ENCODE measurements at regions not wholly inside any gene's neighbourhood (a gene's known extent, or its start where the extent isn't known, plus 50 kb on each side); places are given as distances from the start of the nearest gene placed in this dataset.
A peak's percentile ranks its signal among the peaks of the same experiment; 100 is the strongest.

DNA sequence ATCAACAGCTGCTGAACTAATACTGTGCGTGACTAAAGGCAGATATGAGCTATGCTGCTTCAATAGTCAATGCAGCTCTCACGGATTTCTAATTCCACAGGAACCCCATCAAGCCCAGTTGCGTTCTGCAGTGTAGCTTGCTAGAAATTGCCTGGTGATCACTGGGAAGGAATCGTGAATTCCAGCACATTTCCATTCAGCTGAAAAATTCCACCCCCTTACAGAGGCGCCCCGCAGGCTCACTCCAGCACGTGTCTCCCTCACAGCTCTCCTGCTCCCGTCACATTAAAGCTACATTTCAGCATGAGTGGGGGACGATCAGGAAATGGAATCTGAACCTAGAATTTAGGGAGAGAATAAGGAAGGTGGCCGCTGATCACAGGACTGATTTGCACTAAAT lies 534.8 kb downstream of the TCERG1L start:
- DNase-seq (ENCODE audit: low spot score) (no peak), ATAC-seq (no peak)

DNA sequence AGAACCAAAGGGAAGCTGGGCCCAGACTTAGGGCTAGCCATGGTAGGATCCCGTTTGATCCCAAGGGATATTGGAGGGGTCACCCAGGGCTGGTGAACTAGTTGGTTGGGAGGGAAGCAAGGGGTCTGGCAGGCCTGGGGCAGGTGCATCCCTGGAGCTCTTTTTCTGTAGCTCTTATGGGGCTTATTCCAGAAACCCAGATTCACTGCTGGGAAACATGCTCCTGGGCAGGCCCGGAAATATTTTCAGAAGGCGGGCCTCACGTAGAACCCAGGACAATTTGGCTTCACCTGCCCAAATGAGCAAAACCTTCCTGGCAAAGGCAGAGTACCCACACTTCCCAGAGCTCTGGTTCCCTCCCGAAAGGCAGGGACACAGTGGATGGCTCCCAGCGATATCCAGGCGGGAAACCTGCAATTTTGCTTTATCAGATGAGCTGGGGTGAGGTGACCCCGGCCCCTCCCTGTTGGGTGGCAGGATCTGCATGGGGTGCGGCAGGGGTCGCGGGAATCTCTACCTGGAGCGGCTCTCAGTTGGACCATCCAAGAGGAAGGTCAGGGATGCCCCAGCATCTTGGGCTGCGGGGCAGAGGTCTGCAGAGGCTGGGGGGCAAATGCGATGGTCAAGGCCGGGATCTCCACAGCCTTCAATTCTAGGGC lies 533.9 kb downstream of the TCERG1L start:
- DNase-seq (ENCODE audit: low spot score) (no peak), ATAC-seq (no peak)

DNA sequence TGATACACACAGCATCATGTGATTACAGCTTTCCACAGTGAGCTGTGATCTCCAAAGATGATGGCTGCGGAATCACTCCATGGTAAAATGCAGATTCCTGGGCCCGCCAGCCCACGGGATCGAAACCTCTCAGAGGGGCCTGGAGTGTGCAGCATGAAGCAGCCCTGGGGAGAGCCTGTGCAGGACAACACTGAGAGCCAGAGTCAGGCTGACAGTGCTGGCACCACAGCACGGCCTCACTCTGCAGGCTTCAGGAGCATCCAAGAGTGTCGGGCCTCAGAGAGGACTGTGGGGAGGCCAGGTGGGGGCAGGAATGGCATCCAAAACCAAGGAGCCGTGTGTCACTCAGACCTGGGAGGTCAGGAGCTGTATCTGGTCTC lies 533.4 kb downstream of the TCERG1L start:
- ATAC-seq: no peak
- DNase-seq (ENCODE audit: low spot score): no peak

DNA sequence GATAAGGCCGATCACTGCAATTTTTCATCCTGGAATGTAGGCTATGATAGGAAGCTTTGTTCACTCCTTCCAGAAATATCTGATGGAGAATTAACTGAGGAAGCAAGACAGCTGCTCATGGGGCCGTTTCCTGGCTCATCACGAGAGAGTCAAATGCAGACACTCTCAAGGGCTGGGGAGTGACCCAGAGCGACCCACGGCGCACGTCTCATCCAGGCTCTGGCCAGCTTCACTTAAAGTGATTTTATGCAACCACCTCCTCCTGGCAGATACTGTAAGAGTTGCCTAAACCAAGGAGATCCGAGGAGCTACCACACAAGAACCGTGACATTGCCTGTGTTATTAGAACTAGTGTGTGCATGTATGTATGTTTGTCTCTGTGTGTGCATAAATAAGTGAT lies 530.8 kb downstream of the TCERG1L start:
- no peak for ATAC-seq
- DNase-seq (ENCODE audit: low spot score): no peak

DNA sequence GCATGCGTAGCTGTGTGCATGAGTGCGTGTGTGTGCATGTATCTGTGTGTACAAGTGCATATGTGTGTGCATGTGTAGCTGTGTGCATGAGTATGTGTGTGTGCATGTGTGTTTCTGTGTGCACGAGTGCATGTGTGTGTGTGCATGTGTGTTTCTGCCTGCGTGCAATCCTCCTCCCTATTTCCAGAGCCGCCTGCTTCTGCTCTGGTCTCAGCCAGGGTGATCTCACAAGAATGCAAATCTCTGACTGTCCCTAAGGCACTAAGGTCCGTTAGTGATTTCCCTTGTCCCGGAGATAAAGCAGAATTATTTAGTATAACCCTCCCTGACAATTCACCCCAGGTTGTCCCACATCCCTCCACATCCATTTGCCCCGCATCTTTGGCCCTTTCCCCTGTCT lies 530.3 kb downstream of the TCERG1L start:
- DNase-seq (ENCODE audit: low spot score): no peak
- ATAC-seq: no peak

DNA sequence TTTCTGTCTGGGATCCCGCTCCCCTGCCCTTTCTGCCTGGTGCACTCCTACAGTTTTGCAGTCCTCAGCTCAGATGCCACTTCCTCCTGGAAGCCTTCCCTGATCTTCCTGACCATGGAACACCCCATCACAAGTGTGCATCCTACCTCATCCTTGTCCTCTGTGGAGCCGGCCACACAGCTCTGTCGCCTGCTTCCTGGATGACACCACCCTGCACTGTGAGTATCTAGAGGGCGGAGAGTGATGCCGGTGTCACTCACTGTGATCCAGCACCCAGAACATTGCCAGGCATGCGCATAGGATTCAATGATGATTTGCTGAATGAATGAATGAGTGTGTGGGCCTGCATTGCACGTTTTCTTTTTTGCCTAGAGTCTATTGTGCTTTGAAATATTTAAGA lies 529.9 kb downstream of the TCERG1L start:
- no peak for DNase-seq (ENCODE audit: low spot score)
- ATAC-seq: no peak

DNA sequence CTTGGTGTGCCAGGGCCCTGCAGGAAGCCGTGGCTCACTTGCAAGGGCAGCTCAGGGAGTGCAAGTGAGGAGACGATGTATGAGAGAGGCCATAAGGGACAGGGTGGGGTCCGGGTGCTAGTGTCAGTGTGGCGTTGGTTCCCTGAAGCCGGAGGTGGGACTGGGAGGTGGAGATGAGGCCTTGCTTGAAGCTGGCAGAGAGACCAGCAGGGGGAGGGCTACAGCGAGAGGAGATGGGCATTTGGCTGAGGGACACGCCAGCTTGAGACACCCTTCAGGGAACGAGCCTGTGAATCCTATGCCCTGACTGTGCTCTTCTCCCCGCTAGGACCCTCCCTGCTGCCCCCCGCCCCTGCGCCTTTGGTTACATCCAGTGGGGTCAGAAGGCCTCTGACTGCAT lies 529.1 kb downstream of the TCERG1L start:
- ATAC-seq (no peak), DNase-seq (ENCODE audit: low spot score) (no peak)

DNA sequence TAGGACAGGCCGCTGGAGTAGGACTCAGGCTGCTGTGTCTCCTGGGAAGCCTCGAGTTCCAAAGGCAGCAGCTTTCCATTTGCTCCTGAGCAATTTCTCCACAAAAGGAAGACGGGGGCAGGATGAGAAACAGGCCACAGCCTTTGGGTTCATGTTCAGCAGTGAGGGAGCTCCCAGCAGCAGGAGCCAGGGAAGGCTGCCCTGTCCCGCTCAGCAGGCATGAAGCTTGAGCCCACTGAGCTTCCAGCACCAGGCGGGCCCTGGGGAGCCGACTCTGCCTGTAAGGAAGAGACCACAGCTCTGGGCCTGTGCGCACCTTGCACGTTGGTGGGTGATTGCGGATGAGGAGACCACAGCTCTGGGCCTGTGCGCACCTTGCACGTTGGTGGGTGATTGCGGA lies 527.2 kb downstream of the TCERG1L start:
- ATAC-seq: no peak
- DNase-seq (ENCODE audit: low spot score): no peak

DNA sequence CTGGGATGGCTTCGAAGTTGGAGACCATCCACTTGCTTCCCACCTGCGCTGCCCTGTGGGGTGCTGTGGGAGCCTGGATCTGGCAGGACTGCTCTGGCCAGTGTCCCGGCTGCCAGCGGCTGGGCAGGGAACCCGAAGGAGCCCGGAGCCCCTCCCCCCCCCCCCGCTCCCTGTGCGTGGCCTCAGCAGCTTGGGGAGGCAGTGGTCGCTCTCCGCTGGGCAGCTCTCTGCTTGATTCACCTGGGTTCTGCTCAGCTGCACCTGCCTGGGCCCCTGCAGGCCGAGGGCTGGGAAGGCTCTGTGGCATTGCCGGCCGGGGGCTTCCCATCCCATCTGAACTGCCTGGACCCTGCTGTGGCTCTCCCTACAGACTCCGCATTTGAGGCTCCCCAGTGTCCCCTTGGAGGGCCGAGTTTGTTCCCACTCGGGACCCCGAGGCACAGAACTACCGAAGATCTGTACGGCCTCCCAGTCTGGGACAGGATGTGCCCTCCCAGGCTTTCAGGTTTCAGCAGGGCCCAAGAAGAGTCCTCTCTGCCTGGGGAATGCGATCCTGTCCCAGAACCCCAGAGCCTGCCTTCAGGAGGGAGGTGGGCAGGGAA lies 525.1 kb downstream of the TCERG1L start:
- ATAC-seq: no peak
- no peak for DNase-seq (ENCODE audit: low spot score)

DNA sequence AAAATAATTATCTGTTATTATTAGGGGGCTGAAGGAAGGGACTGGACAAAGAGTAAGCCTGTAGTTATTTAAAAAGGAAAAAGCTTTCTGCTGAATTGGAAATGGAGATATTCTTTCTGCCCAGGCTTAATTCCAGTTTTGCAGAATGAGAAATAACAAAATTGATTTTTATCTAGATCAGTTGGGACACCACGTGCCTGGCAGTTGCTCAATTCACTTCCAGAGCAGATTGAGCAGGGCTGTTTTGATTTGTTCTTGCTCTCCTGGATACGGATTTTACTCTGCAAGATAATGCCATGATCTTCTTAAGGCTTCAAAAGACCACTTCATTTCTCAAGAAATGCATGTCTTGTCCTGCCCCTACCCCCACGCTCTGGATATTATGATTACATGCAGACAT lies 524.3 kb downstream of the TCERG1L start:
- ATAC-seq (peak; percentile 58), DNase-seq (ENCODE audit: low spot score) (no peak)

DNA sequence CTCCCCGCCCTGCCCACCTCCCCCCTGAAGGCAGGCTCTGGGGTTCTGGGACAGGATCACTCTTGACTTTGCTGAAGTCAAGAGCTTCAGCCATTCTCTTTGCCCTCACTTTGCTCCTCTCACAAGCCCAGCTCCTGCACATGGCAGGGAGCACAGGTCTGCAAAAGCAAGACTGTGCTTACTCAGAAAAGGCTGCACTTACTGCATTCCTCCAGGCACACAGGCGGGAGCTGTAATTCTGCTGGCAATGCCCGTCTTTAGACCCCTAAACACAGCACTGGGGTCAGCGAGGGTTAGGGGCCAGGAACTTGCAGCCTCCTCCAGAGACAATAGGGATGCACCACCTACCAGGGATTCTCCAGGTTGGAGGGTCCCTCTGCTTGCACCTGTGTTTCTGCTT lies 523.7 kb downstream of the TCERG1L start:
- ATAC-seq: no peak
- DNase-seq (ENCODE audit: low spot score): no peak

DNA sequence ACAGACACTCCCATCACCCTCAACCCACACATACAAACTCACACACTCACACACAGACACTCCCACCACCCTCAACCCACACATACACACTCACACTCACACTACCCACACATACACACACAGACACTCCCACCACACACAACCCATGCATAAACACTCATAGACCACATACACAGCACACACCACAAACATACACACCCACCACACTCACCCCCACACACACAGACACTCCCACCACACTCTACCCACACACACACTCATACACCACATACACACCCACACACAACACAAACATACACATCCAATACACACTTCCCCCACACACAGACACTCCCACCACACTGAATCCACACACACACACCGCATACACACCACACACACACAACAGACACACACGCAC lies 521.2 kb downstream of the TCERG1L start:
- DNase-seq (ENCODE audit: low spot score) (no peak), ATAC-seq (peak; percentile 32)

DNA sequence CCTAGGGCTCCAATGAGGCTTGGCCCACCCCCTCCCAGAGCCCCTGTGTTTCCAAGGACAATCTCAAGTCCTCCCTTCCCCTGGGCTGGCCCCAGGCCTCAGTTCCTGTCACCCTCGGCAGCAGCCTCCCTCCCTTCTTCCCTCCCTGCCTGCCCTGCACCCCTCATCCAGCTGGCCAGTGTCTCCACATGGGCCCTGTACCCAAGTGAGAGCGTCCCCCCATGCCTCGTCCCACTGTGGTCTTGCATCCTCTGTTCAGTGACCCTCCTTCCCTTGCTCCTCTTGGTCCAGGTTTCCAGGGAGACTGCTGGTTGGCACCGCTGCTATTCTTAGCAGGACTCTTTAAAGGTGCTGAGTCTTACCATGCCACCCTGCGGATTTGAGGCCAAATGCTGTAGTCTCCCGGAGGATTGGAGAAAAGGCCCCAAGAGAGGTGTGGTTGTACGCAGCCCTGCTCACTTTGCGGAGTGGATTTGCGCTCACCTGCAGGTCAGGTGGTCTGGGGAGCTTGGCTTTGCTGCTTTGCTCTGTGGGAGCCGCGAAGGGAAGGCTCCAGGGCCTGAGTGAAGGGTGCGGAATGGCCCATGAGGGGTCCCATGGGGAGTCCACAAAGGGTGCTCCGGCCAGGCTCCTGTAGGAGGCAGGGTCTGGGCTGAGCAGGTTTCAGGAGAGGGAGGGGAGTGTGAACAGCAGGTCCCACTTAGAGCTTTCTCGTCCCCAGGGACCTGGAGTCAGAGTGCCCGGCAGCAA lies 519.2 kb downstream of the TCERG1L start:
- ATAC-seq: no peak
- DNase-seq (ENCODE audit: low spot score): no peak

DNA sequence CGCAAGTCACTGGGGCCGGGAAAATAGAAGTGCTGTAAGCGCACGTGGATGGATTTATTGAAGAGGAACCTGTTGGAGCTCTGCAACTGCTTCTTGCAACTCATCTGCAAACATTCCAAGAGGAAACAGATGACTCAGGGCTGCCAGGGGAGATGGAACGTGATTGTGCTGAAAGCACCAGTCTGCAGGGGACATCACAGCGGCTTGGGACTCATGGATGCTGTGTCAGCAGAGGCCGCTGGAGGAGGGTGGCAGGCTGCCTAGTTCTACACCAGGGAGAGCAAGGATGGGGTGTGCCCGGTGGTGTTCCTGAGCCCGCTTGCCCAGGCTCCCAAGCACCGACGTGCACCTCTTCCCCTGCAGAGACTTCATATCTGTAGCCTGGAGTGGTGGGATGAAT lies 515.7 kb downstream of the TCERG1L start:
- ATAC-seq: no peak

DNA sequence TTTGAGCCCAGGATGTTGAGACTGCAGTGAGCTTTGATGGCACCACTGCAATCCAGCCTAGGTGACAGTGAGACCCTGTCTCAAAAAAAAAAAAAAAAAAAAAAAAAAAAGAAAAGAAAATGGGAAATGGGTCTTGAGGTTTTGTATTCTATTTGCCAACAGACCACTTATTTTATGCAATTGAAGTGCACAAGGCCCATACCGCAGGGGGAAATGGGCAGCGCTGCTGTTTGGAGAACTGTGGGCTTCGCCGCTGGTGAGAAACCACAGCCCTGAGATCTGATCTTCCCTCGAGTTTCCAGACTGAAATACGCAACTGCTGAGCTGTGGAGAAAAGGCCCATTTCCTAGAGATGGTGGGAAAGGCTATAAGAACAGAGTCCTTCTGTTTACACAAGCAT lies 512.0 kb downstream of the TCERG1L start:
- DNase-seq (ENCODE audit: low spot score): no peak
- ATAC-seq: no peak

More for the DNA sequence above, 515.7 kb downstream of the TCERG1L start:
- no peak for DNase-seq (ENCODE audit: low spot score)

DNA sequence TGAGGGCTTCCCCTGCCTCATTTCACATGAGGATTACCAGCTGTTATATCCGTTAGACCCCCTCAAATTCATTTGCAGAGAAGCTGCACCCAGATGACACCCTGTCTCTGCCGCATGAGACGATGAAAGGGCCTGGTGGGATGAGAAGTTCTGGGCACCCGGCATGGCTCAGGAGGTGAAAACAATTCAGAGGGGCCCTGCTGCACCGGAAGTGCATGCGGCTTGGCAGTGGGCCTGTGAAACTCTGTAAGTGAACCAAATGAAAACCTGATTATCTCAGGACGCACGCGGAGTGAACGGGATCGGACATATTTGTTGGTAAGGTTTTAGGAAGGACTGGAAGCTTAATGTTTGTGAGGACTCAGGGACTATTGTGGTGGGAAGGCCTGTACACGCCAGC lies 511.2 kb downstream of the TCERG1L start:
- no peak for ATAC-seq
- DNase-seq (ENCODE audit: low spot score): no peak

DNA sequence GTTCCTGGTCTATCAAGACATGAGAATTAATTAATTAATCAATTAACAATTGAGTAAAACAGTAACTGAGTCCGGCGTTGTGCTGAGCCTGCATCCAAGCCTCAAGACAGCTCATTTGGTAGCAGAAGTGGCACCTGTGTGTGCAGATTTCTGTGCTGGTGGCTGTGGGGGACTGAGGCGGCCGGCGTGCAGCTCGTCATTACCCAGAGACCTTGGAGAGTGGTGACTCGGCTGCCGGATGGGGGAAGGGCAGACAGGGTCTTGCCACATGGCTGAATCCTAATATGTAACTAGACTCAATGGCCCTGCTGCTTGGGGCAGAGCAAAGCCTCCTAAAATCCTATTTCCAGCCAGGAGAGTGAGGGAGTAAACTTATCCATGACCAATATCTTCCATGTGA lies 510.2 kb downstream of the TCERG1L start:
- no peak for ATAC-seq
- no peak for DNase-seq (ENCODE audit: low spot score)

DNA sequence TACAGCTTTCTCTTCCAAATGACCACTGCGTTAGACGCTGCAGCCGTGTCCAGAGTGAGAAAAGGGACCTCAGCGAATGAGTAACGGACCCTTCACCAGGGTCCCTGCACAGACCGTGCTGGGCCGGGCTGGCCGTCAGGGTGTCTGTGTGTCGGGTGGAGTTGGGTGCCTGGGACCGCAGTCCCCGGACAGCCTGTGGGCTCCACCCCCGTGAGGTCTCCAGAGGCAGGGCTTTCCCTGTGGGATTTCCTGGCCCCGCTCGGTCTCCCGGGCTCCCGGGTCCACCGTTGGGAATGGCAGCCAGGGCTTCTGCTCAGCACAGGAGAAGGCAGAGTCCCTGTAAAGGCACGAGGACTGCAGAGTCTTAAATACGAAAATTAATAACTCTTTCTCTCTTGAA lies 509.7 kb downstream of the TCERG1L start:
- ATAC-seq (no peak), DNase-seq (ENCODE audit: low spot score) (no peak)

DNA sequence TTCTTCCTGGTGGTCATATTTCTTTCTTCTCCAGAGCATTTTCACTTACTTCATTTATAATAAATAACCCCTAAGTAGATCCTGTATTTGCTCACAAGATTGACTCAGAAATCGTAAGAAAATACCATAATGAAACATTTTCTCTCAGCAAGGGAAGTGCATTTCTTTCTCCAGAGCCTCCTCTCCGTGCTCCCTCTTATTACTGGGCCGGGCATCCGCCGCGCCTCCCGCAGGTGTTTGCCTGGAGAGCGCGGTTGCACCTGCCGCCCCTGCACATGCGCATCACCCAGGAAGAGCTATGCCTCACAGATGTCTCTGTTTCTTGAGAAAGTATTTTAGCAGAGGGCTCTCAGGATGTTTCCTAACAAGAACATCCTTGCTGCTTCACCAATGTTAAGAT lies 509.2 kb downstream of the TCERG1L start:
- no peak for DNase-seq (ENCODE audit: low spot score)

DNA sequence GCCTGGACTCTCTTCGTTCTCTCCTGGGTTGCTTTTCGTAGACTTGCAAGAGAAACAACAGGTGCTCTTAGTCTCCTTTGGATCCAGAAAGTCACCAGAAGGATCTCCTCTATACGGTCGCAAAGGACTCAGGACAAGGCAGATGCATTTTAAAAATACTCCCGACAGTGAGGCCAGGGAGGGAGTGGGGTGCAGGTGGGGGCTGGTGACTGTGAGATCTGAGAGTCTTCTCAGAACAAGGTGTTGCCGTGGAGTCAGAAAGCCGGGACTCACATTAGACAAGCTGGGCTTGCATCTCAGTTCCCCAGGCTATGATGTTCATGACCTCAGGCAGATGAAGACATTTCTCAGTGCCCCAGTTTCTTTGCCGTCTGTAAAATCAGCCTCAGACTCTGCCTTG lies 507.2 kb downstream of the TCERG1L start:
- ATAC-seq (no peak), DNase-seq (ENCODE audit: low spot score) (no peak)

More for the DNA sequence above, 509.2 kb downstream of the TCERG1L start:
- ATAC-seq: no peak

DNA sequence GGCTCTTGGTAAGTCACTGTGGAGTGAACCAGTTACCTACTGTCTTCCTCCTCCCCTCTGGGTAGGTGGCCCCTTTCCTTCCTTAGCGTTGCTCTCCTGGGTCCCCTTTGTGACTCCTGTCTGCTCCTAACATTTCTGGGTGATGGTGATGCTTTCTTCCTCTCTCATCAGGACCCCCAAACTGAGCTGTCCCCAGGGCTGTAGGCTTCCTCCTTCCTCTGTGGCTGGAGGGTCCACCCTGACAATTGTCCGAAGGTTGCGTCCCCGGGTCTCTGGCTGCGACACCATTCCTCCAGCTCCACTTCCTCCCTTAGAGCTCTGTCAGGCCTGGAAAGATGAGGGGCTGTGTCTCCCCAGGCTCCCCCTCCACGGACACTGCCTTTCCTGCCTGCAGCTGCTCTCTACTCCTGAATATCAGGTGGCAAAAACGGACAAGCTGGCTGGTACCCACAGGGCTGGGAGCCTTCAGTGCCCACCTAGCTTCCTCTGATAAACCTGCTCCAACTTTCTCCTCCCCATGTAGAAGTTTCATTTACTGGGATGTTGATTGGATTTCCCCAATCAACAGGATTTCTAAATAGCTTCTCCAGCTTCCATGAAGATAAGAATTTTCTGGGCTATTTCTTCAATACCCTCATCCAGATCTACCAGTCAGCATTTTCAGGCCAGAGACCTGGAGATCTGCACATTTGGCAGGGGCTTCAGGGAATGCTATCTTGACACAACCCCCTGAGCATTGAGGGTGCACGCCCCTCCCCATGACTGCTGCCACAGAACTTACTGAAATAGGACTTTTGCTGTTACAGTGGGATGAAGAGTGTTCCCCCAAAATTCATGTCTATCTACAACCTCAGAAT lies 506.5 kb downstream of the TCERG1L start:
- DNase-seq (ENCODE audit: low spot score) (peak; percentile 30), ATAC-seq (no peak)

DNA sequence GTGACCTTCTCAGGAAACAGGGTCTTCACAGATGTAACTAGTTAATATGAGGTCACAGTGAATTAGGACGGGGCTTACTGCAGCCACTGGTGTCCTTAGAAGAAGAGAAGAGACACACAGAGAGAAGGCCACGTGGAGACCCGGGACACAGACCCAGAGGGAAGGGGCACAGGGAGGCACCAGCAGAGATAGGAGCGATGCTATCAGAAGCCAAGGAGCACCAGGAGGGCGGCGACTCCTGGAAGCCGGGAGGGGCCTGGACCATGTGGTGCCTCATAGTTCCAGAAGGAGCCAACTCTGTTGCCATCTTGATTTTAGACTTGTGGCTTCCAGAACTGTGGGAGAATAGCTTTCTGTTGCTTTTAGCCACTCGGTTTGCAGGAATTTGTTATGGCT lies 505.9 kb downstream of the TCERG1L start:
- peak; percentile 10 for DNase-seq (ENCODE audit: low spot score)

More for the DNA sequence above, 505.9 kb downstream of the TCERG1L start:
- no peak for ATAC-seq

All from left lobe of liver (tissue), 2 donors.